Hepatocyte (in vitro differentiated cells): ENCODE measurements at regions not wholly inside any gene's neighbourhood (a gene's known extent, or its start where the extent isn't known, plus 50 kb on each side); places are given as distances from the start of the nearest gene placed in this dataset.
"Not testable (repeated sequence)": the region's sequence is repeated elsewhere in the genome, so short reads cannot be mapped to it uniquely, and the experiment has no call there.

Experiments
- DNase-seq: peaks from one replicate; pipeline ENCODE4 v3.0.0-alpha.2; 2016; ENCODE audit warnings: low spot score
- H2AFZ ChIP-seq: fragments of 200-600 bp; sonication (generic); 2 replicates; pipeline ENCODE4 v1.6.0; 2016; ENCODE audit warnings: antibody characterized with exemption, mild to moderate bottlenecking
- H3K27ac ChIP-seq: fragments of 200-600 bp; sonication (generic); 2 replicates; pipeline ENCODE4 v1.5.1; 2016; ENCODE audit warnings: mild to moderate bottlenecking
- H3K27me3 ChIP-seq: fragments of 200-600 bp; sonication (generic); 2 replicates; pipeline ENCODE4 v1.6.1; 2016
- H3K36me3 ChIP-seq: fragments of 200-600 bp; sonication (generic); replicated peaks from 2 replicates; pipeline ENCODE4 v1.5.1; 2016; ENCODE audit warnings: low read depth; ENCODE audit not compliant: insufficient read depth
- H3K4me1 ChIP-seq: fragments of 200-600 bp; sonication (generic); 2 replicates; pipeline ENCODE4 v1.5.1; 2016; ENCODE audit warnings: mild to moderate bottlenecking, moderate library complexity; ENCODE audit not compliant: insufficient read depth
- H3K4me2 ChIP-seq: fragments of 200-600 bp; sonication (generic); 2 replicates; pipeline ENCODE4 v1.6.0; 2016
- H3K4me3 ChIP-seq: fragments of 200-600 bp; sonication (generic); 2 replicates; pipeline ENCODE4 v1.5.1; 2016; ENCODE audit warnings: mild to moderate bottlenecking
- H3K79me2 ChIP-seq: fragments of 200-600 bp; sonication (generic); 2 replicates; pipeline ENCODE4 v1.6.0; 2017; ENCODE audit warnings: mild to moderate bottlenecking
- H3K9me2 ChIP-seq: fragments of 200-600 bp; sonication (generic); replicated peaks from 2 replicates; pipeline ENCODE4 v1.6.0; 2017; ENCODE audit warnings: mild to moderate bottlenecking; ENCODE audit not compliant: insufficient read depth
- H3K9me3 ChIP-seq: fragments of 200-600 bp; sonication (generic); 2 replicates; pipeline ENCODE4 v1.5.1; 2016; ENCODE audit warnings: low read depth, mild to moderate bottlenecking
- H4K20me1 ChIP-seq: fragments of 200-600 bp; sonication (generic); 2 replicates; pipeline ENCODE4 v1.6.0; 2016; ENCODE audit warnings: mild to moderate bottlenecking; ENCODE audit not compliant: insufficient read depth, poor library complexity, severe bottlenecking
- EZH2 ChIP-seq: fragments of 200-600 bp; sonication (generic); IDR thresholded peaks from 2 replicates; pipeline ENCODE4 v1.6.1; 2016; ENCODE audit warnings: antibody characterized with exemption, mild to moderate bottlenecking, borderline replicate concordance
- EZH2phosphoT487 ChIP-seq: fragments of 200-600 bp; sonication (generic); IDR thresholded peaks from one replicate; pipeline ENCODE4 v1.6.1; 2018; ENCODE audit warnings: antibody characterized with exemption, mild to moderate bottlenecking, low read depth, moderate library complexity; ENCODE audit not compliant: unreplicated experiment, severe bottlenecking
- WGBS: methylation state at CpG from one replicate; pipeline ENCODE4 v1.1.6; 2016; ENCODE audit warnings: low lambda C conversion rate; ENCODE audit errors: missing lambda C conversion rate; 5-methylcytosine and 5-hydroxymethylcytosine counted together
- TF ChIP-seq, protein P1 (sequence below): fragments of 200-600 bp; sonication (generic); IDR thresholded peaks from 2 replicates; pipeline ENCODE4 v1.5.1; 2016; ENCODE audit warnings: antibody characterized with exemption, mild to moderate bottlenecking; ENCODE audit not compliant: poor library complexity

DNA sequence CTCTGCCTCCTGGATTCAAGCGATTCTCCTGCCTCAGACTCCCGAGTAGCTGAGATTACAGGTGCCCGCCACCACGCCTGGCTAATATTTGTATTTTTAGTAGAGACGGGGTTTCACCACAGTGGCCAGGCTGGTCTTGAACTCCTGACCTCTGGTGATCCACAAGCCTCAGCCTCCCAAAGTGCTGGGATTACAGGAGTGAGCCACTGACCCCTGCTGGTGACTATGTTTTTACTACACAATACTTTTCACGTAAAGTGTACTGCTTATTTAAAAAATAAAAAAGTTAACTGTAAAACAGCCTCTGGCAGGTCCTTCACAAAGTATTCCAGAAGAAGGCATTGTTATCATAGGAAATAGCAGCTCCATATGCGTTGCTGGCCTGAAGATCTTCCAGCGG is 345.2 kb upstream of the POU5F2 start:
- not testable (repeated sequence) for H3K27me3 ChIP-seq, H3K27ac ChIP-seq, H3K4me1 ChIP-seq, H2AFZ ChIP-seq, H3K36me3 ChIP-seq, H3K9me3 ChIP-seq, H4K20me1 ChIP-seq, H3K4me2 ChIP-seq, DNase-seq, H3K9me2 ChIP-seq, H3K4me3 ChIP-seq
- H3K79me2 ChIP-seq, result peaks cover 15% of the 10 kb centered on the region
- TF ChIP-seq, protein P1, sequence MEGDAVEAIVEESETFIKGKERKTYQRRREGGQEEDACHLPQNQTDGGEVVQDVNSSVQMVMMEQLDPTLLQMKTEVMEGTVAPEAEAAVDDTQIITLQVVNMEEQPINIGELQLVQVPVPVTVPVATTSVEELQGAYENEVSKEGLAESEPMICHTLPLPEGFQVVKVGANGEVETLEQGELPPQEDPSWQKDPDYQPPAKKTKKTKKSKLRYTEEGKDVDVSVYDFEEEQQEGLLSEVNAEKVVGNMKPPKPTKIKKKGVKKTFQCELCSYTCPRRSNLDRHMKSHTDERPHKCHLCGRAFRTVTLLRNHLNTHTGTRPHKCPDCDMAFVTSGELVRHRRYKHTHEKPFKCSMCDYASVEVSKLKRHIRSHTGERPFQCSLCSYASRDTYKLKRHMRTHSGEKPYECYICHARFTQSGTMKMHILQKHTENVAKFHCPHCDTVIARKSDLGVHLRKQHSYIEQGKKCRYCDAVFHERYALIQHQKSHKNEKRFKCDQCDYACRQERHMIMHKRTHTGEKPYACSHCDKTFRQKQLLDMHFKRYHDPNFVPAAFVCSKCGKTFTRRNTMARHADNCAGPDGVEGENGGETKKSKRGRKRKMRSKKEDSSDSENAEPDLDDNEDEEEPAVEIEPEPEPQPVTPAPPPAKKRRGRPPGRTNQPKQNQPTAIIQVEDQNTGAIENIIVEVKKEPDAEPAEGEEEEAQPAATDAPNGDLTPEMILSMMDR, result peak; percentile 18
- 91% methylated on average over 8 of the region's 8 CpGs for WGBS

DNA sequence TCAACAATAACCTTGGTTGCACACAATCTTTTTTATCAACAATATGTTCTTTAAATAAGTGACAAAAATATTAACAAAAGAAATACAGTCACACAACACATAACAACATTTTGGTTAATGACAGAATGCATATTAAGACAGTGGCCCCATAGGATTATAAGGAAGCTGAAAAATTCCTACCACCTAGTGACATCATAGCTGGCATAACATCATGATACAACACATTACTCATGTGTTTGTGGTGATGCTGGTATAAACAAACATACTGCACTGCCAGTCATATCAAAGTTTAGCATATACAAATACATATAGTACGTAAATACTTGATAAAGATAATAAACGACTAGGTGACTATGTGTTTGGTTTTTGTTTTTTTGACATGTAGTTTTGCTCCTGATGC is 344.8 kb upstream of the POU5F2 start:
- TF ChIP-seq, protein P1, result no peak
- TF ChIP-seq EZH2phosphoT487, result no peak
- no peak for TF ChIP-seq EZH2
- Histone ChIP-seq H3K4me3 (no peak overlapping the region), H3K27me3 (no peaks in the 10 kb centered on the region), H3K9me2 (no peaks in the 10 kb centered on the region), H2AFZ (no peak overlapping the region), H3K9me3 (no peaks in the 10 kb centered on the region), H3K4me2 (no peak overlapping the region), H3K36me3 (no peaks in the 10 kb centered on the region), H3K4me1 (no peaks in the 10 kb centered on the region), H3K79me2 (peaks cover 15% of the 10 kb centered on the region), H4K20me1 (no peaks in the 10 kb centered on the region), H3K27ac (no peak overlapping the region)
- DNase-seq, result no peak
- 69% methylated on average over 2 of the region's 2 CpGs for WGBS

DNA sequence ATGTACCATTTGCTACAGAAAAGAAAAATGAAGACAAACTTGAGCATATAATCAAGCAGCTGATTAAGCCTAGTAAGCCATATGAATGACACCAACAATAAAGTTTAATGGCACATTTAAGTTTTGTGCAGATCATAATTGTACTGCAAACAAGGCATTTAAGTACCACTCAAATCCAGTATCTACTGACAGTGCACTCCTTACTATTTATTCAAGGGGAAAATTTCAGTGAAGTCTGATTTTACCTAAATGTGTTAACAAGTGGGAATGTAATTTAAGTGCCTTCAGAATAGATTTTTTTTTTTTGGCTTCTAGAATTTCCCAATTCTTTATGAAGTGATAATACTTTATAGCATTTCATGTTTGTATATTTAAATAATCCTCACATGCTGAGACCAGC is 341.0 kb upstream of the POU5F2 start:
- peaks cover 9% of the 10 kb centered on the region for H3K79me2 ChIP-seq
- no peaks in the 10 kb centered on the region for H4K20me1 ChIP-seq
- no peaks in the 10 kb centered on the region for H3K4me1 ChIP-seq
- H3K9me3 ChIP-seq, result no peaks in the 10 kb centered on the region
- H3K36me3 ChIP-seq, result no peaks in the 10 kb centered on the region
- no peak overlapping the region for H3K4me3 ChIP-seq
- no peak overlapping the region for H3K27ac ChIP-seq
- no peaks in the 10 kb centered on the region for H3K9me2 ChIP-seq
- DNase-seq, result no peak
- no peak overlapping the region for H3K4me2 ChIP-seq
- H3K27me3 ChIP-seq, result no peaks in the 10 kb centered on the region
- TF ChIP-seq, protein P1, result no peak
- TF ChIP-seq EZH2phosphoT487, result no peak
- no peak for TF ChIP-seq EZH2
- no peak overlapping the region for H2AFZ ChIP-seq

DNA sequence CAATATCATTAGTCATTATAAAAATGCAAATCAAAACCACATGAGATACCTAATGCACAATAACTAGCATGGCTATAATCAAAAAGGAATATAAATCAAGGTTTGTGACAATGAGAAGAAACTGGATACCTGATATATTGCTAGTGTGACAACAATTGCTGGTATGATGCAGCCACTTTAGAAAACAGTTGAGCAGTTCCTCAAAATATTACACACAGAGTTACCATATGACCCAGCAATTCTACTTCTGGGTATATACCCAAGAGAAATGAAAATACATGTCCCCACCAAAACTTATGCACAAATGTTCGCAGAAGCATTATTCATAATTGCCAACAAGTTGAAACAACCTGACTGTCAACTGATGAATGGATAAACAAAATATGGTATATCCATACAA is 339.7 kb upstream of the POU5F2 start:
- H3K4me2 ChIP-seq, result no peak overlapping the region
- DNase-seq, result no peak
- no peaks in the 10 kb centered on the region for H4K20me1 ChIP-seq
- H3K4me3 ChIP-seq, result no peak overlapping the region
- peaks cover 6% of the 10 kb centered on the region for H3K79me2 ChIP-seq
- H3K36me3 ChIP-seq, result no peaks in the 10 kb centered on the region
- no peaks in the 10 kb centered on the region for H3K27me3 ChIP-seq
- WGBS, result 97% methylated on average over 1 of the region's 1 CpG
- TF ChIP-seq EZH2 (no peak), EZH2phosphoT487 (no peak)
- TF ChIP-seq, protein P1, result no peak
- H3K9me3 ChIP-seq, result no peaks in the 10 kb centered on the region
- H2AFZ ChIP-seq, result no peak overlapping the region
- no peak overlapping the region for H3K27ac ChIP-seq
- H3K9me2 ChIP-seq, result no peaks in the 10 kb centered on the region
- no peaks in the 10 kb centered on the region for H3K4me1 ChIP-seq
